ENCODE measurements at regions not wholly inside any gene's neighbourhood (a gene's known extent, or its start where the extent isn't known, plus 50 kb on each side); places are given as distances from the start of the nearest gene placed in this dataset.

GRCh38 chr10:83961620-83962019, 177.7 kb upstream of the GHITM start:
- TF ChIP-seq CTCF (IDR thresholded peaks at IDR 0.05) (no peak), POLR2A (IDR thresholded peaks at IDR 0.05) (no peak)
